ENCODE measurements at regions not wholly inside any gene's neighbourhood (a gene's known extent, or its start where the extent isn't known, plus 50 kb on each side); places are given as distances from the start of the nearest gene placed in this dataset.

- Mint-ChIP-seq H3K9me3 (no peaks in the 10 kb centered on the region), H3K27me3 (peaks cover 5% of the 10 kb centered on the region), H3K27ac (no peak overlapping the region), H3K36me3 (ENCODE audit: low read depth) (no peaks in the 10 kb centered on the region), H3K4me3 (no peak overlapping the region), H3K4me1 (no peaks in the 10 kb centered on the region)
- intact Hi-C loops (cut with micrococcal nuclease), result no loop called here
- DNase-seq, result no peak
- ATAC-seq (ENCODE audit: low read depth), result no peak
- ChIA-PET CTCF (no interaction called here), POLR2A (no interaction called here)
- TF ChIP-seq CTCF (IDR thresholded peaks at IDR 0.05), result no peak
Measured at GRCh38 chr9:99282406-99282805, 60.3 kb downstream of the SEC61B start.

GRCh38 chr9:99285965-99286364 is 63.9 kb downstream of the SEC61B start:
- ChIA-PET CTCF (no interaction called here), POLR2A (no interaction called here)
- intact Hi-C loops (cut with micrococcal nuclease), result no loop called here
- ATAC-seq (ENCODE audit: low read depth), result no peak
- TF ChIP-seq CTCF (IDR thresholded peaks at IDR 0.05), result no peak
- no peaks in the 10 kb centered on the region for H3K9me3 Mint-ChIP-seq
- no peak overlapping the region for H3K4me3 Mint-ChIP-seq
- no peaks in the 10 kb centered on the region for H3K4me1 Mint-ChIP-seq
- peaks cover 8% of the 10 kb centered on the region for H3K27me3 Mint-ChIP-seq
- no peak overlapping the region for H3K27ac Mint-ChIP-seq
- H3K36me3 Mint-ChIP-seq (ENCODE audit: low read depth), result no peaks in the 10 kb centered on the region
- DNase-seq, result no peak

- Mint-ChIP-seq H3K27ac (no peak overlapping the region), H3K27me3 (peaks cover 8% of the 10 kb centered on the region), H3K4me3 (no peak overlapping the region), H3K36me3 (ENCODE audit: low read depth) (no peaks in the 10 kb centered on the region), H3K9me3 (no peaks in the 10 kb centered on the region), H3K4me1 (no peaks in the 10 kb centered on the region)
- ATAC-seq (ENCODE audit: low read depth) (no peak), DNase-seq (no peak)
- intact Hi-C loops (cut with micrococcal nuclease), result no loop called here
- ChIA-PET CTCF (no interaction called here), POLR2A (no interaction called here)
- TF ChIP-seq CTCF (IDR thresholded peaks at IDR 0.05), result no peak
Measured at GRCh38 chr9:99286536-99286935, 64.5 kb downstream of the SEC61B start.

- H3K4me3 Mint-ChIP-seq, result no peak overlapping the region
- POLR2A ChIA-PET, result interaction anchor here (1.3 kb wide), 1 partner anchor 9 kb away, joined by 3 read pairs; no protein-coding TSS in a partner anchor
Measured at GRCh38 chr9:99287641-99288040, 65.6 kb downstream of the SEC61B start.

GRCh38 chr9:99288830-99289229 is 66.7 kb downstream of the SEC61B start:
- no peak for TF ChIP-seq CTCF (IDR thresholded peaks at IDR 0.05)
- H3K4me1 Mint-ChIP-seq, result no peaks in the 10 kb centered on the region
- H3K27me3 Mint-ChIP-seq, result peaks cover 19% of the 10 kb centered on the region
- H3K9me3 Mint-ChIP-seq, result no peaks in the 10 kb centered on the region
- ATAC-seq (ENCODE audit: low read depth) (no peak), DNase-seq (no peak)
- intact Hi-C loops (cut with micrococcal nuclease), result no loop called here
- H3K27ac Mint-ChIP-seq, result no peak overlapping the region
- ChIA-PET CTCF (no interaction called here), POLR2A (no interaction called here)
- no peaks in the 10 kb centered on the region for H3K36me3 Mint-ChIP-seq (ENCODE audit: low read depth)
- no peak overlapping the region for H3K4me3 Mint-ChIP-seq

More at GRCh38 chr9:99287641-99288040, 65.6 kb downstream of the SEC61B start:
- CTCF ChIA-PET, result no interaction called here
- no peak for DNase-seq
- no peak for ATAC-seq (ENCODE audit: low read depth)
- intact Hi-C loops (cut with micrococcal nuclease), result no loop called here
- Mint-ChIP-seq H3K27ac (no peak overlapping the region), H3K4me1 (no peaks in the 10 kb centered on the region), H3K36me3 (ENCODE audit: low read depth) (no peaks in the 10 kb centered on the region), H3K27me3 (peaks cover 13% of the 10 kb centered on the region), H3K9me3 (no peaks in the 10 kb centered on the region)
- no peak for TF ChIP-seq CTCF (IDR thresholded peaks at IDR 0.05)

Data from activated B cell treated with CpG ODN at 0.5 μM for 24 hours (primary cell).